GM23338 (cell line): ENCODE measurements at regions not wholly inside any gene's neighbourhood (a gene's known extent, or its start where the extent isn't known, plus 50 kb on each side); places are given as distances from the start of the nearest gene placed in this dataset.

Experiments
- ATAC-seq: fragments of 200-7000 bp; cut with Tn5 transposase; 3 replicates; pipeline ENCODE4 v1.9.1; 2020
- DNase-seq: peaks from one replicate; pipeline ENCODE4 v3.0.0-alpha.2; 2015; ENCODE audit warnings: low spot score
- H2AFZ ChIP-seq: fragments of 200-600 bp; sonication (generic); 2 replicates; pipeline ENCODE4 v1.8.0; 2016; ENCODE audit warnings: antibody characterized with exemption, mild to moderate bottlenecking, moderate library complexity
- H3F3A ChIP-seq: fragments of 200-600 bp; sonication (generic); replicated peaks from 2 replicates; pipeline ENCODE4 v1.8.0; 2017; ENCODE audit warnings: antibody characterized with exemption, mixed run types, low read depth
- H3K27ac ChIP-seq: fragments of 200-600 bp; sonication (generic); 2 replicates; pipeline ENCODE4 v1.6.1; 2016; ENCODE audit warnings: low read depth
- H3K27me3 ChIP-seq: fragments of 200-600 bp; sonication (generic); 2 replicates; pipeline ENCODE4 v1.8.0; 2016; ENCODE audit warnings: mild to moderate bottlenecking, mixed run types, moderate library complexity; ENCODE audit not compliant: insufficient read depth
- H3K36me3 ChIP-seq: fragments of 200-600 bp; sonication (generic); 2 replicates; pipeline ENCODE4 v1.8.0; 2016; ENCODE audit warnings: mild to moderate bottlenecking; ENCODE audit not compliant: insufficient read depth
- H3K4me1 ChIP-seq: fragments of 200-600 bp; sonication (generic); 2 replicates; pipeline ENCODE4 v1.8.0; 2016; ENCODE audit warnings: mild to moderate bottlenecking, moderate library complexity; ENCODE audit not compliant: insufficient read depth
- H3K4me2 ChIP-seq: fragments of 200-600 bp; sonication (generic); 2 replicates; pipeline ENCODE4 v1.7.1; 2017; ENCODE audit warnings: mixed run types
- H3K4me3 ChIP-seq: fragments of 200-600 bp; sonication (generic); 2 replicates; pipeline ENCODE4 v1.6.1; 2016; ENCODE audit warnings: mixed run types
- H3K79me2 ChIP-seq: fragments of 200-600 bp; sonication (generic); replicated peaks from 2 replicates; pipeline ENCODE4 v1.8.0; 2017; ENCODE audit warnings: mild to moderate bottlenecking; ENCODE audit not compliant: insufficient read depth
- H3K9me2 ChIP-seq: fragments of 200-600 bp; sonication (generic); 2 replicates; pipeline ENCODE4 v1.8.0; 2017; ENCODE audit not compliant: insufficient read depth
- H4K20me1 ChIP-seq: fragments of 200-600 bp; sonication (generic); replicated peaks from 2 replicates; pipeline ENCODE4 v1.8.0; 2017; ENCODE audit warnings: mild to moderate bottlenecking; ENCODE audit not compliant: insufficient read depth
- H3K27ac Mint-ChIP-seq: 2 replicates; pipeline ENCODE4 v1.8.0; 2020; ENCODE audit warnings: inconsistent platforms, mild to moderate bottlenecking, moderate library complexity, mixed read lengths
- H3K27me3 Mint-ChIP-seq: 3 replicates; pipeline ENCODE4 v1.8.0; 2022; ENCODE audit warnings: low read depth, mild to moderate bottlenecking, moderate library complexity, mixed read lengths, inconsistent platforms; ENCODE audit not compliant: insufficient read depth, poor library complexity
- H3K36me3 Mint-ChIP-seq: 3 replicates; pipeline ENCODE4 v1.8.0; 2021; ENCODE audit warnings: low read depth, mild to moderate bottlenecking, inconsistent platforms, moderate library complexity, mixed read lengths
- H3K4me1 Mint-ChIP-seq: 3 replicates; pipeline ENCODE4 v1.8.0; 2020; ENCODE audit warnings: mild to moderate bottlenecking, inconsistent platforms, mixed read lengths
- H3K4me3 Mint-ChIP-seq: 3 replicates; pipeline ENCODE4 v1.8.0; 2021; ENCODE audit warnings: moderate library complexity, mild to moderate bottlenecking, inconsistent platforms, mixed read lengths
- H3K9me3 Mint-ChIP-seq: 3 replicates; pipeline ENCODE4 v1.8.0; 2020; ENCODE audit warnings: moderate library complexity, mild to moderate bottlenecking, inconsistent platforms, mixed read lengths
- CREB1 ChIP-seq: fragments of 250-450 bp; sonication (Bioruptor Pico); IDR thresholded peaks from 2 replicates; pipeline ENCODE4 v1.5.0; 2020; ENCODE audit warnings: low read depth, mild to moderate bottlenecking, moderate library complexity
- CTCF ChIP-seq, 2 experiments: fragments of 200-600 bp in 1 of 2; sonication (generic) in 1 of 2; conservative IDR thresholded peaks; 2 replicates each; pipeline versions ENCODE4 v1.5.1 to v1.6.1; 2016 to 2017; ENCODE audit warnings: antibody characterized with exemption in 2 of 2, low read depth in 2 of 2, mild to moderate bottlenecking in 2 of 2, moderate library complexity in 1 of 2
- ETS1 ChIP-seq: IDR thresholded peaks from 2 replicates; pipeline ENCODE4 v1.6.1; 2016; ENCODE audit warnings: antibody characterized with exemption
- EZH2 ChIP-seq: fragments of 200-600 bp; sonication (generic); IDR thresholded peaks from one replicate; pipeline ENCODE4 v1.8.0; 2017; ENCODE audit warnings: antibody characterized with exemption, mild to moderate bottlenecking, low read depth; ENCODE audit not compliant: unreplicated experiment
- EZH2phosphoT487 ChIP-seq: fragments of 200-600 bp; sonication (generic); IDR thresholded peaks from one replicate; pipeline ENCODE4 v1.8.1; 2018; ENCODE audit warnings: antibody characterized with exemption; ENCODE audit not compliant: unreplicated experiment
- JUNB ChIP-seq: IDR thresholded peaks from one replicate; pipeline ENCODE4 v1.6.1; 2016; ENCODE audit warnings: antibody characterized with exemption; ENCODE audit not compliant: unreplicated experiment
- NANOG ChIP-seq: IDR thresholded peaks from 2 replicates; pipeline ENCODE4 v1.6.1; 2016; ENCODE audit warnings: antibody characterized with exemption, borderline replicate concordance
- POLR2AphosphoS5 ChIP-seq: IDR thresholded peaks from 2 replicates; pipeline ENCODE4 v1.6.1; 2016; ENCODE audit warnings: antibody characterized with exemption, low read depth
- REST ChIP-seq: IDR thresholded peaks from one replicate; pipeline ENCODE4 v1.6.1; 2018; ENCODE audit warnings: antibody characterized with exemption; ENCODE audit not compliant: unreplicated experiment
- STAT1 ChIP-seq: IDR thresholded peaks from one replicate; pipeline ENCODE4 v1.6.1; 2016; ENCODE audit warnings: antibody characterized with exemption; ENCODE audit not compliant: unreplicated experiment
- ZNF114 ChIP-seq: fragments of 250-450 bp; sonication (Bioruptor Pico); IDR thresholded peaks from 2 replicates; pipeline ENCODE4 v1.5.0; 2020; ENCODE audit warnings: mild to moderate bottlenecking, moderate library complexity
- ZNF331 ChIP-seq: fragments of 250-450 bp; sonication (Bioruptor Pico); IDR thresholded peaks from 2 replicates; pipeline ENCODE4 v1.5.0; 2020; ENCODE audit warnings: low read depth, mild to moderate bottlenecking, moderate library complexity
- ZNF462 ChIP-seq: fragments of 250-450 bp; sonication (Bioruptor Pico); IDR thresholded peaks from 2 replicates; pipeline ENCODE4 v1.5.0; 2020; ENCODE audit warnings: mild to moderate bottlenecking, moderate library complexity

- no peaks in the 10 kb centered on the region for H3K36me3 Mint-ChIP-seq
- ATAC-seq = no peak
Measured at GRCh38 chr10:29751684-29752083, 116.9 kb upstream of the SVIL start.

More at GRCh38 chr10:29751684-29752083, 116.9 kb upstream of the SVIL start:
- H3K4me2 ChIP-seq = no peak overlapping the region
- H3K27ac ChIP-seq = no peak overlapping the region
- no peak overlapping the region for H3K4me3 ChIP-seq
- H3F3A ChIP-seq = no peaks in the 10 kb centered on the region
- no peaks in the 10 kb centered on the region for H3K79me2 ChIP-seq
- TF ChIP-seq CREB1 (no peak), JUNB (no peak), ZNF331 (no peak), ETS1 (no peak), EZH2 (no peak), NANOG (no peak), ZNF462 (CRISPR knock-in tag) (no peak), CTCF (conservative IDR thresholded peaks at IDR 0.05; ENCODE audit: low read depth in 2 of 2) (no peak), POLR2AphosphoS5 (no peak), REST (no peak), ZNF114 (CRISPR knock-in tag) (no peak), EZH2phosphoT487 (no peak), STAT1 (no peak)
- H3K9me3 Mint-ChIP-seq = no peaks in the 10 kb centered on the region
- H2AFZ ChIP-seq = no peak overlapping the region
- H4K20me1 ChIP-seq = no peaks in the 10 kb centered on the region
- H3K36me3 ChIP-seq = no peaks in the 10 kb centered on the region
- H3K27me3 Mint-ChIP-seq = peaks cover 1% of the 10 kb centered on the region
- H3K4me1 Mint-ChIP-seq = peaks cover 19% of the 10 kb centered on the region
- DNase-seq = no peak
- H3K27me3 ChIP-seq = no peaks in the 10 kb centered on the region
- no peak overlapping the region for H3K27ac Mint-ChIP-seq
- H3K4me3 Mint-ChIP-seq = no peak overlapping the region
- 0 out of 2 replicates have a peak, but pooled peaks cover 5% of the 10 kb centered on the region for H3K9me2 ChIP-seq
- peaks cover 13% of the 10 kb centered on the region for H3K4me1 ChIP-seq
